VCaP (cell line): ENCODE measurements at regions not wholly inside any gene's neighbourhood (a gene's known extent, or its start where the extent isn't known, plus 50 kb on each side); places are given as distances from the start of the nearest gene placed in this dataset.
A peak's percentile ranks its signal among the peaks of the same experiment; 100 is the strongest.
"Not testable (repeated sequence)": the region's sequence is repeated elsewhere in the genome, so short reads cannot be mapped to it uniquely, and the experiment has no call there.

Experiments used
- H3K27ac ChIP-seq: fragments of 450-650 bp; 2 replicates; pipeline ENCODE4 v1.5.1; 2017
- CTCF ChIP-seq: fragments of 450-650 bp; conservative IDR thresholded peaks from 2 replicates; pipeline ENCODE4 v1.5.1; 2017; ENCODE audit warnings: mild to moderate bottlenecking, moderate library complexity

GRCh38 chrX:3972104-3972858, 258.8 kb upstream of the PRKX start:
- TF ChIP-seq CTCF: peak; percentile 22
- H3K27ac ChIP-seq: not testable (repeated sequence)

GRCh38 chrX:3968749-3969148, 255.3 kb upstream of the PRKX start:
- TF ChIP-seq CTCF: no peak
- no peak overlapping the region for H3K27ac ChIP-seq

- no peak for TF ChIP-seq CTCF
- H3K27ac ChIP-seq: no peak overlapping the region
Measured at GRCh38 chrX:3963980-3964379, 250.5 kb upstream of the PRKX start.

GRCh38 chrX:3962511-3963311, 249.3 kb upstream of the PRKX start:
- peak; percentile 70 for TF ChIP-seq CTCF
- no peak overlapping the region for H3K27ac ChIP-seq

- H3K27ac ChIP-seq: no peak overlapping the region
- no peak for TF ChIP-seq CTCF
Measured at GRCh38 chrX:3960952-3961351, 247.5 kb upstream of the PRKX start.

GRCh38 chrX:3951859-3952258, 238.4 kb upstream of the PRKX start:
- no peak overlapping the region for H3K27ac ChIP-seq
- no peak for TF ChIP-seq CTCF

- TF ChIP-seq CTCF: no peak
- H3K27ac ChIP-seq: no peak overlapping the region
Measured at GRCh38 chrX:3950373-3950772, 236.9 kb upstream of the PRKX start.
